Hepatocyte (in vitro differentiated cells): ENCODE measurements at regions not wholly inside any gene's neighbourhood (a gene's known extent, or its start where the extent isn't known, plus 50 kb on each side); places are given as distances from the start of the nearest gene placed in this dataset.
"Not testable (repeated sequence)": the region's sequence is repeated elsewhere in the genome, so short reads cannot be mapped to it uniquely, and the experiment has no call there.

Source experiments
- DNase-seq: peaks from one replicate; pipeline ENCODE4 v3.0.0-alpha.2; 2016; ENCODE audit warnings: low spot score
- H2AFZ ChIP-seq: fragments of 200-600 bp; sonication (generic); 2 replicates; pipeline ENCODE4 v1.6.0; 2016; ENCODE audit warnings: antibody characterized with exemption, mild to moderate bottlenecking
- H3K27ac ChIP-seq: fragments of 200-600 bp; sonication (generic); 2 replicates; pipeline ENCODE4 v1.5.1; 2016; ENCODE audit warnings: mild to moderate bottlenecking
- H3K27me3 ChIP-seq: fragments of 200-600 bp; sonication (generic); 2 replicates; pipeline ENCODE4 v1.6.1; 2016
- H3K36me3 ChIP-seq: fragments of 200-600 bp; sonication (generic); replicated peaks from 2 replicates; pipeline ENCODE4 v1.5.1; 2016; ENCODE audit warnings: low read depth; ENCODE audit not compliant: insufficient read depth
- H3K4me1 ChIP-seq: fragments of 200-600 bp; sonication (generic); 2 replicates; pipeline ENCODE4 v1.5.1; 2016; ENCODE audit warnings: mild to moderate bottlenecking, moderate library complexity; ENCODE audit not compliant: insufficient read depth
- H3K4me2 ChIP-seq: fragments of 200-600 bp; sonication (generic); 2 replicates; pipeline ENCODE4 v1.6.0; 2016
- H3K4me3 ChIP-seq: fragments of 200-600 bp; sonication (generic); 2 replicates; pipeline ENCODE4 v1.5.1; 2016; ENCODE audit warnings: mild to moderate bottlenecking
- H3K79me2 ChIP-seq: fragments of 200-600 bp; sonication (generic); 2 replicates; pipeline ENCODE4 v1.6.0; 2017; ENCODE audit warnings: mild to moderate bottlenecking
- H3K9me2 ChIP-seq: fragments of 200-600 bp; sonication (generic); replicated peaks from 2 replicates; pipeline ENCODE4 v1.6.0; 2017; ENCODE audit warnings: mild to moderate bottlenecking; ENCODE audit not compliant: insufficient read depth
- H3K9me3 ChIP-seq: fragments of 200-600 bp; sonication (generic); 2 replicates; pipeline ENCODE4 v1.5.1; 2016; ENCODE audit warnings: low read depth, mild to moderate bottlenecking
- H4K20me1 ChIP-seq: fragments of 200-600 bp; sonication (generic); 2 replicates; pipeline ENCODE4 v1.6.0; 2016; ENCODE audit warnings: mild to moderate bottlenecking; ENCODE audit not compliant: insufficient read depth, poor library complexity, severe bottlenecking
- EZH2 ChIP-seq: fragments of 200-600 bp; sonication (generic); IDR thresholded peaks from 2 replicates; pipeline ENCODE4 v1.6.1; 2016; ENCODE audit warnings: antibody characterized with exemption, mild to moderate bottlenecking, borderline replicate concordance
- EZH2phosphoT487 ChIP-seq: fragments of 200-600 bp; sonication (generic); IDR thresholded peaks from one replicate; pipeline ENCODE4 v1.6.1; 2018; ENCODE audit warnings: antibody characterized with exemption, mild to moderate bottlenecking, low read depth, moderate library complexity; ENCODE audit not compliant: unreplicated experiment, severe bottlenecking
- WGBS: methylation state at CpG from one replicate; pipeline ENCODE4 v1.1.6; 2016; ENCODE audit warnings: low lambda C conversion rate; ENCODE audit errors: missing lambda C conversion rate; 5-methylcytosine and 5-hydroxymethylcytosine counted together
- TF ChIP-seq, protein P1 (sequence below): fragments of 200-600 bp; sonication (generic); IDR thresholded peaks from 2 replicates; pipeline ENCODE4 v1.5.1; 2016; ENCODE audit warnings: antibody characterized with exemption, mild to moderate bottlenecking; ENCODE audit not compliant: poor library complexity

GRCh38 chr14:22251090-22251489, 337.9 kb downstream of the DAD1 start:
- Histone ChIP-seq H2AFZ (no peak overlapping the region), H3K27ac (no peak overlapping the region), H3K4me2 (no peak overlapping the region), H3K4me1 (no peaks in the 10 kb centered on the region), H3K36me3 (no peaks in the 10 kb centered on the region), H3K27me3 (no peaks in the 10 kb centered on the region), H3K9me3 (no peaks in the 10 kb centered on the region), H3K79me2 (no peaks in the 10 kb centered on the region), H3K9me2 (no peaks in the 10 kb centered on the region), H3K4me3 (no peak overlapping the region), H4K20me1 (no peaks in the 10 kb centered on the region)
- TF ChIP-seq, protein P1, sequence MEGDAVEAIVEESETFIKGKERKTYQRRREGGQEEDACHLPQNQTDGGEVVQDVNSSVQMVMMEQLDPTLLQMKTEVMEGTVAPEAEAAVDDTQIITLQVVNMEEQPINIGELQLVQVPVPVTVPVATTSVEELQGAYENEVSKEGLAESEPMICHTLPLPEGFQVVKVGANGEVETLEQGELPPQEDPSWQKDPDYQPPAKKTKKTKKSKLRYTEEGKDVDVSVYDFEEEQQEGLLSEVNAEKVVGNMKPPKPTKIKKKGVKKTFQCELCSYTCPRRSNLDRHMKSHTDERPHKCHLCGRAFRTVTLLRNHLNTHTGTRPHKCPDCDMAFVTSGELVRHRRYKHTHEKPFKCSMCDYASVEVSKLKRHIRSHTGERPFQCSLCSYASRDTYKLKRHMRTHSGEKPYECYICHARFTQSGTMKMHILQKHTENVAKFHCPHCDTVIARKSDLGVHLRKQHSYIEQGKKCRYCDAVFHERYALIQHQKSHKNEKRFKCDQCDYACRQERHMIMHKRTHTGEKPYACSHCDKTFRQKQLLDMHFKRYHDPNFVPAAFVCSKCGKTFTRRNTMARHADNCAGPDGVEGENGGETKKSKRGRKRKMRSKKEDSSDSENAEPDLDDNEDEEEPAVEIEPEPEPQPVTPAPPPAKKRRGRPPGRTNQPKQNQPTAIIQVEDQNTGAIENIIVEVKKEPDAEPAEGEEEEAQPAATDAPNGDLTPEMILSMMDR = no peak
- TF ChIP-seq EZH2 (no peak), EZH2phosphoT487 (no peak)
- no peak for DNase-seq
- WGBS = 50% methylated on average over 1 of the region's 1 CpG

DNA sequence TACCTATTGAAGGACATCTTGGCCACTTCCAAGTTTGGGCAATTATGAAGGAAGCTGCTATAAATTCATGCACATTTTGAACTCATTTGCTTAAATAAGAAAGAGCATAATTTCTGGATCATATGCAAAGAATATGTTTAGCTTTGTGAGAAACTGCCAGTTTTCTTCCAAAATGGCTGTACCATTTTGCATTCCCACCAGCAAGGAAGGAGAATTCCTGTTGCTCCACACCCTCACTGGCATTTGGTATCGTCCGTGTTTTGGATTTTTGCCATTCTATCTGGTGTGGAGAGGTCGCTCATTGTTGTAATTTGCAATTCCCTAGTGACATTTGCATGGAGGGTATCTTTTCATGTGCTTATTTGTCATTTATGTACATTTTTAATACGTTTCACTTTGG, 339.3 kb downstream of the DAD1 start:
- H2AFZ ChIP-seq = no peak overlapping the region
- TF ChIP-seq EZH2 (no peak), EZH2phosphoT487 (no peak)
- TF ChIP-seq, protein P1 = no peak
- no peaks in the 10 kb centered on the region for H3K4me1 ChIP-seq
- H3K9me2 ChIP-seq = no peaks in the 10 kb centered on the region
- no peaks in the 10 kb centered on the region for H3K79me2 ChIP-seq
- no peak overlapping the region for H3K4me3 ChIP-seq
- no peak overlapping the region for H3K4me2 ChIP-seq
- no peak overlapping the region for H3K27ac ChIP-seq
- WGBS = 84% methylated on average over 4 of the region's 4 CpGs
- no peaks in the 10 kb centered on the region for H3K9me3 ChIP-seq
- no peaks in the 10 kb centered on the region for H4K20me1 ChIP-seq
- H3K27me3 ChIP-seq = no peaks in the 10 kb centered on the region
- DNase-seq = no peak
- H3K36me3 ChIP-seq = no peaks in the 10 kb centered on the region

DNA sequence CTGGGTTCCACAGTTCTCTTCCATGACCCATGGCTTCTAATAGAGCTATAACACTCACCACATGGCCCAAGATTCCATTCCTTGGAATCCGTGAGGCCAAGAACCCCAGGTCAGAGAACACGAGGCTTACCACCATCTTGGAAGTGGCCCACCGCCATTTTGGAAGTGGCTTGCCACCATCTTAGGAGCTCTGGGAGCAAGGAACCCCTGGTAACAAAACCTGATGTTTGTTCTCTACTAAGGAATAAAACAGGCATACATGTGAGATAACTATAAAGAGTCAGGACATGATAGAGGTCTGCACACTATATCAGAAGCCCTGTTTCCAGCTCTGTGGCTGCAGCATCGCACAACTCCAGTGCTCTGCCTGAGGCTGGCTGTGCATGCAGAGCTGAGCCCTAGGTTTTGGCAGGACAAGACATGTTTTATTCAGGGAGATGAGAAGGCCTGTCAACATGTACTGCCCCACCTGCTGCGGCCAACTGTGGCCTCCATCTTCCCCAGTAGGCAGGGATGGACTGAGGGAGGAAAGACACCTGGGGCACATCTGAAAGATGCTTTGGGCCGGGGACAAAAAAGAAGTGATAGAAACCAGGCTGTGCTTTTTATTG, 344.9 kb downstream of the DAD1 start:
- Histone ChIP-seq H3K4me2 (no peak overlapping the region), H4K20me1 (no peaks in the 10 kb centered on the region), H3K4me1 (no peaks in the 10 kb centered on the region), H3K79me2 (no peaks in the 10 kb centered on the region), H3K9me2 (no peaks in the 10 kb centered on the region), H3K36me3 (no peaks in the 10 kb centered on the region), H3K4me3 (no peak overlapping the region), H3K9me3 (no peaks in the 10 kb centered on the region), H3K27me3 (no peaks in the 10 kb centered on the region), H3K27ac (no peak overlapping the region), H2AFZ (no peak overlapping the region)
- WGBS = 93% methylated on average over 6 of the region's 6 CpGs
- DNase-seq = no peak
- TF ChIP-seq EZH2 (no peak), EZH2phosphoT487 (no peak)
- TF ChIP-seq, protein P1 = no peak

DNA sequence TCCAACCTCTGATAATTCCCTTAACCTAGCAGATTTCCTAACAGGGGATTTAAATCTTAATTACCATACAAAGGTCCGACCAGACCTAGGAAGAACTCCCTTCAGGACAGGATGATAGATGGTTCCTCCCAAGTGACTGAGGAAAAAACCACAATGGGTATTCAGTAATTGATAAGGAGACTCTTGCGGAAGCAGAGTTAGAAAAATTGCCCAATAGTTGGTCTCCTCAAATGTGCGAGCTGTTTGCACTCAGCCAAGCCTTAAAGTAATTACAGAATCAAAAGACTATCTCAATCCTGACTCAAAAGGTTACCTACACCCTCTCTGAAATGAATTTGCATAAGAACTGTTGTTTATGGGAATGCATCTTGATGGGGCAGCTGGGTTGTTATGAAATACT, 350.7 kb downstream of the DAD1 start:
- 32% methylated on average over 3 of the region's 3 CpGs for WGBS
- H3K27ac ChIP-seq, H3K9me3 ChIP-seq, DNase-seq, H2AFZ ChIP-seq, H3K4me1 ChIP-seq, H3K79me2 ChIP-seq, H3K4me2 ChIP-seq, H3K4me3 ChIP-seq, H3K9me2 ChIP-seq, H3K36me3 ChIP-seq, H3K27me3 ChIP-seq, H4K20me1 ChIP-seq: not testable (repeated sequence)
